Posterior cingulate gyrus (tissue), 11 donors: ENCODE measurements at regions not wholly inside any gene's neighbourhood (a gene's known extent, or its start where the extent isn't known, plus 50 kb on each side); places are given as distances from the start of the nearest gene placed in this dataset.
A peak's percentile ranks its signal among the peaks of the same experiment; 100 is the strongest.

ENCODE experiments used
- DNase-seq, 10 donors: peaks; one replicate each; pipeline versions ENCODE4 v3.0.0 to v3.0.0-alpha.2; 2020 to 2021; ENCODE audit warnings: mixed read lengths in 3 of 10
- intact Hi-C: fragments of 100-400 bp; cut with DNase I; formaldehyde crosslinking; loops from one replicate; pipeline ENCODE4 v1.15.1; 2023

GRCh38 chr1:14027099-14027498 is 327.1 kb downstream of the PRDM2 start:
- DNase-seq: peak in 4 of 10 donors; percentile 36 to 84 (median 58)
- intact Hi-C loops: no loop called here

GRCh38 chr1:14031461-14031860 is 331.5 kb downstream of the PRDM2 start:
- intact Hi-C loops: no loop called here

GRCh38 chr1:14034506-14034905 is 334.5 kb downstream of the PRDM2 start:
- no peak for DNase-seq
- intact Hi-C loops: no loop called here

More at GRCh38 chr1:14031461-14031860, 331.5 kb downstream of the PRDM2 start:
- DNase-seq: no peak

- no peak for DNase-seq
- intact Hi-C loops: no loop called here
These were observed 337.3 kb downstream of the PRDM2 start for GRCh38 chr1:14037101-14037847.

GRCh38 chr1:14039582-14040430 is 339.8 kb downstream of the PRDM2 start:
- intact Hi-C loops: no loop called here
- no peak for DNase-seq

GRCh38 chr1:14049965-14050364 is 350.0 kb downstream of the PRDM2 start:
- no peak for DNase-seq
- intact Hi-C loops: no loop called here

GRCh38 chr1:14055442-14056223 is 355.6 kb downstream of the PRDM2 start:
- DNase-seq: peak in 1 of 10 donors; percentile 10
- intact Hi-C loops: no loop called here

GRCh38 chr1:14057640-14058039 is 357.7 kb downstream of the PRDM2 start:
- intact Hi-C loops: no loop called here
- DNase-seq: no peak

- DNase-seq: no peak
- intact Hi-C loops: no loop called here
These were observed 361.2 kb downstream of the PRDM2 start for GRCh38 chr1:14061204-14061603.

GRCh38 chr1:14061722-14062121 is 361.7 kb downstream of the PRDM2 start:
- intact Hi-C loops: no loop called here
- no peak for DNase-seq

GRCh38 chr1:14062669-14063068 is 362.7 kb downstream of the PRDM2 start:
- no peak for DNase-seq

GRCh38 chr1:14064649-14065442 is 364.9 kb downstream of the PRDM2 start:
- intact Hi-C loops: no loop called here
- DNase-seq: no peak

More at GRCh38 chr1:14062669-14063068, 362.7 kb downstream of the PRDM2 start:
- intact Hi-C loops: no loop called here

- intact Hi-C loops: no loop called here
- DNase-seq: no peak
These were observed 365.5 kb downstream of the PRDM2 start for GRCh38 chr1:14065486-14065885.

- no peak for DNase-seq
- intact Hi-C loops: no loop called here
These were observed 367.0 kb downstream of the PRDM2 start for GRCh38 chr1:14067036-14067435.

GRCh38 chr1:14067711-14068110 is 367.7 kb downstream of the PRDM2 start:
- peak in 5 of 10 donors; percentile 10 to 69 (median 23) for DNase-seq
- intact Hi-C loops: no loop called here

- intact Hi-C loops: no loop called here
- no peak for DNase-seq
These were observed 371.6 kb downstream of the PRDM2 start for GRCh38 chr1:14071581-14071980.

- intact Hi-C loops: no loop called here
- no peak for DNase-seq
These were observed 380.7 kb downstream of the PRDM2 start for GRCh38 chr1:14080653-14081052.

- DNase-seq: no peak
These were observed 382.3 kb downstream of the PRDM2 start for GRCh38 chr1:14082331-14082730.

GRCh38 chr1:14083277-14083676 is 383.3 kb downstream of the PRDM2 start:
- intact Hi-C loops: no loop called here
- DNase-seq: no peak

More at GRCh38 chr1:14082331-14082730, 382.3 kb downstream of the PRDM2 start:
- intact Hi-C loops: no loop called here

- intact Hi-C loops: no loop called here
- no peak for DNase-seq
These were observed 383.7 kb downstream of the PRDM2 start for GRCh38 chr1:14083706-14084105.
